ENCODE measurements at regions not wholly inside any gene's neighbourhood (a gene's known extent, or its start where the extent isn't known, plus 50 kb on each side); places are given as distances from the start of the nearest gene placed in this dataset.

- no peak overlapping the region for H3K4me3 ChIP-seq
- DNase-seq (ENCODE audit: low spot score): no peak
- no peaks in the 10 kb centered on the region for H3K9me3 ChIP-seq
- H3K4me1 ChIP-seq: no peaks in the 10 kb centered on the region
- TF ChIP-seq, protein P1, sequence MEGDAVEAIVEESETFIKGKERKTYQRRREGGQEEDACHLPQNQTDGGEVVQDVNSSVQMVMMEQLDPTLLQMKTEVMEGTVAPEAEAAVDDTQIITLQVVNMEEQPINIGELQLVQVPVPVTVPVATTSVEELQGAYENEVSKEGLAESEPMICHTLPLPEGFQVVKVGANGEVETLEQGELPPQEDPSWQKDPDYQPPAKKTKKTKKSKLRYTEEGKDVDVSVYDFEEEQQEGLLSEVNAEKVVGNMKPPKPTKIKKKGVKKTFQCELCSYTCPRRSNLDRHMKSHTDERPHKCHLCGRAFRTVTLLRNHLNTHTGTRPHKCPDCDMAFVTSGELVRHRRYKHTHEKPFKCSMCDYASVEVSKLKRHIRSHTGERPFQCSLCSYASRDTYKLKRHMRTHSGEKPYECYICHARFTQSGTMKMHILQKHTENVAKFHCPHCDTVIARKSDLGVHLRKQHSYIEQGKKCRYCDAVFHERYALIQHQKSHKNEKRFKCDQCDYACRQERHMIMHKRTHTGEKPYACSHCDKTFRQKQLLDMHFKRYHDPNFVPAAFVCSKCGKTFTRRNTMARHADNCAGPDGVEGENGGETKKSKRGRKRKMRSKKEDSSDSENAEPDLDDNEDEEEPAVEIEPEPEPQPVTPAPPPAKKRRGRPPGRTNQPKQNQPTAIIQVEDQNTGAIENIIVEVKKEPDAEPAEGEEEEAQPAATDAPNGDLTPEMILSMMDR (IDR thresholded peaks at IDR 0.05): no peak
- H3K27me3 ChIP-seq: no peaks in the 10 kb centered on the region
- H3K36me3 ChIP-seq: no peaks in the 10 kb centered on the region
- no peak overlapping the region for H3K27ac ChIP-seq
Measured at GRCh38 chr11:104286129-104286528, 122.2 kb upstream of the PDGFD start.

DNA sequence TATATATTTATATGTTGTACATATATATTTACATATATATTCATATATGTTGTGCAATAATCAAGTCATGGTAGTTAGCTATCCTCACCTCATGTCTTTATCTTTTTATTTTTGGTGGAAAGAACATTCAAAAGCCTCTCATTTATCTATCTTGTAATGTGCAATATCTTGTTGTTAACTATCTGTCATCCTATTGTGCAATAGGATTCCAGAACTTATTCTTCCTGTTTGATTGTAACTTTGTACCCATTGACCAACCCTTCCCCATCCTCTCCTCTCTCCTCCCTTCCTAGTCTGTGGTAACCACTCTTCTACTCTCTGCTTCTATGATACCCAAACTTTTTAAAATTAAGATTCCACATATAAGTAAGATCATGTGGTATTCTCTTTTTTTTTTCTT lies 115.6 kb upstream of the PDGFD start:
- Histone ChIP-seq H3K36me3 (no peaks in the 10 kb centered on the region), H3K27ac (no peak overlapping the region), H3K27me3 (no peaks in the 10 kb centered on the region), H3K9me3 (no peaks in the 10 kb centered on the region), H3K4me3 (no peak overlapping the region), H3K4me1 (no peaks in the 10 kb centered on the region)
- TF ChIP-seq, protein P1 (IDR thresholded peaks at IDR 0.05): no peak
- DNase-seq (ENCODE audit: low spot score): no peak

DNA sequence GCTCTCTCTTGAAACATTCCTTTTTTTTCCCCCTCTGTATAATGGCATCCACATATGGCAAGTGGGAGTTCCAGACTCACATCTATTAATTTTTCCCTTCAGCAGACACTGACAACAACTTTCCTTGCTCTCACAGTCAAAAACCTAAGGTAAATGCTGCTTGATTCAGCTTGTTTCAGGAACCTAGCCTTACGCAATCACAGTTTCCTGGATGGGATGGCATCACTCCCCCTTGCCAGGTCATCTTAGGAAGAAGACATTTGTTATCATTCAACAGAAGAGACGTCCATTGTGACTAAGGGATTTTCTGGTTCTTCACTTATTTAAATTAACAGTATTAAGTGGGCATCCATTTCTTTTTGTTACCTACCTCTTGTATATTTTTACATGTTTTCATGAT lies 112.0 kb upstream of the PDGFD start:
- Histone ChIP-seq H3K27me3 (no peaks in the 10 kb centered on the region), H3K9me3 (no peaks in the 10 kb centered on the region), H3K36me3 (no peaks in the 10 kb centered on the region), H3K4me1 (no peaks in the 10 kb centered on the region), H3K4me3 (no peak overlapping the region), H3K27ac (no peak overlapping the region)
- no peak for DNase-seq (ENCODE audit: low spot score)
- TF ChIP-seq, protein P1 (IDR thresholded peaks at IDR 0.05): no peak

- peak overlapping the region in 1 of 2 donors; percentile 21 for H3K27ac ChIP-seq
- H3K36me3 ChIP-seq: no peaks in the 10 kb centered on the region
- TF ChIP-seq, protein P1 (IDR thresholded peaks at IDR 0.05): no peak
- H3K4me3 ChIP-seq: no peak overlapping the region
- no peaks in the 10 kb centered on the region for H3K4me1 ChIP-seq
- no peak for DNase-seq (ENCODE audit: low spot score)
- no peaks in the 10 kb centered on the region for H3K27me3 ChIP-seq
- no peaks in the 10 kb centered on the region for H3K9me3 ChIP-seq
Measured at GRCh38 chr11:104260456-104260855, 96.5 kb upstream of the PDGFD start.

- no peak for DNase-seq (ENCODE audit: low spot score)
- H3K9me3 ChIP-seq: no peaks in the 10 kb centered on the region
- H3K27me3 ChIP-seq: no peaks in the 10 kb centered on the region
- no peak overlapping the region for H3K4me3 ChIP-seq
- no peaks in the 10 kb centered on the region for H3K36me3 ChIP-seq
- no peak overlapping the region for H3K27ac ChIP-seq
- no peaks in the 10 kb centered on the region for H3K4me1 ChIP-seq
- TF ChIP-seq, protein P1 (IDR thresholded peaks at IDR 0.05): no peak
Measured at GRCh38 chr11:104259121-104259610, 95.2 kb upstream of the PDGFD start.

GRCh38 chr11:104256525-104256924 lies 92.6 kb upstream of the PDGFD start:
- no peaks in the 10 kb centered on the region for H3K36me3 ChIP-seq
- no peaks in the 10 kb centered on the region for H3K4me1 ChIP-seq
- H3K27me3 ChIP-seq: no peaks in the 10 kb centered on the region
- no peaks in the 10 kb centered on the region for H3K9me3 ChIP-seq
- TF ChIP-seq, protein P1 (IDR thresholded peaks at IDR 0.05): no peak
- no peak overlapping the region for H3K4me3 ChIP-seq
- DNase-seq (ENCODE audit: low spot score): no peak
- no peak overlapping the region for H3K27ac ChIP-seq
